Adipocyte (in vitro differentiated cells): ENCODE measurements at regions not wholly inside any gene's neighbourhood (a gene's known extent, or its start where the extent isn't known, plus 50 kb on each side); places are given as distances from the start of the nearest gene placed in this dataset.

Experiments used
- DNase-seq: peaks from one replicate; pipeline ENCODE4 v3.0.0-alpha.2; 2015; ENCODE audit warnings: low read depth
- H3K27me3 ChIP-seq: replicated peaks from 2 replicates; pipeline ENCODE4 v1.7.0; 2013; ENCODE audit warnings: mild to moderate bottlenecking, low read length, moderate library complexity; ENCODE audit not compliant: control insufficient read depth, insufficient read depth
- H3K36me3 ChIP-seq: 2 replicates; pipeline ENCODE4 v1.7.0; 2013; ENCODE audit warnings: low read length, mild to moderate bottlenecking, moderate library complexity; ENCODE audit not compliant: control insufficient read depth, insufficient read depth, severe bottlenecking
- H3K4me1 ChIP-seq: 2 replicates; pipeline ENCODE4 v1.7.0; 2013; ENCODE audit warnings: mild to moderate bottlenecking, low read length, moderate library complexity; ENCODE audit not compliant: control insufficient read depth, insufficient read depth
- H3K4me3 ChIP-seq: 2 replicates; pipeline ENCODE4 v1.7.0; 2013; ENCODE audit warnings: mild to moderate bottlenecking, low read length, moderate library complexity
- H3K9ac ChIP-seq: 2 replicates; pipeline ENCODE4 v1.7.0; 2013; ENCODE audit warnings: mild to moderate bottlenecking, low read length, moderate library complexity
- H3K9me3 ChIP-seq: 2 replicates; pipeline ENCODE4 v1.7.0; 2013; ENCODE audit warnings: mild to moderate bottlenecking, low read length, moderate library complexity; ENCODE audit not compliant: control insufficient read depth

- H3K4me1 ChIP-seq = no peaks in the 10 kb centered on the region
- H3K4me3 ChIP-seq = no peak overlapping the region
These were observed 210.8 kb upstream of the SOX9 start for GRCh38 chr17:71910002-71910401.

DNA sequence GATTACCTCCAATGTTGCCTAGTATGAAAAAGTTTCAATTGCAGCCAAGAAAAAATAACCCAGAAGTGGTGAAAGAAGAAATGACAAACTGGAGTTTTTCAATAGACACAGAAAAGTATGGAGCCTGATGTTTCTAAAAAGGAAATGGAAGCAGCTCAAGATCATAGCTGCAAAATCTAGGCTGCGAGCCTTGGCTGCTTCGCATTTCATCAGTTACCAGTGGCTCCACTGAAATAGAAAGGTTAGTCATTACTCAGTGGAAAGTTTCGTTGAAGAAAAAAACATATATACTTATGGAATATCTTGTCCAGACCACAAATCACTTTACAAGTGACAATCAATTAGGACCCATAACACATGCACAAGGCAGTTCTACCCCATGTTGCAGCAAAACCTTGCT, 206.8 kb upstream of the SOX9 start:
- no peaks in the 10 kb centered on the region for H3K27me3 ChIP-seq
- H3K9ac ChIP-seq = no peak overlapping the region
- no peak for DNase-seq
- no peaks in the 10 kb centered on the region for H3K9me3 ChIP-seq
- H3K36me3 ChIP-seq = no peaks in the 10 kb centered on the region
- H3K4me3 ChIP-seq = no peak overlapping the region
- peaks cover 15% of the 10 kb centered on the region for H3K4me1 ChIP-seq

More at GRCh38 chr17:71910002-71910401, 210.8 kb upstream of the SOX9 start:
- DNase-seq = no peak
- no peaks in the 10 kb centered on the region for H3K9me3 ChIP-seq
- no peak overlapping the region for H3K9ac ChIP-seq
- no peaks in the 10 kb centered on the region for H3K36me3 ChIP-seq
- H3K27me3 ChIP-seq = no peaks in the 10 kb centered on the region

- no peak for DNase-seq
- Histone ChIP-seq H3K9me3 (no peaks in the 10 kb centered on the region), H3K9ac (no peak overlapping the region), H3K36me3 (no peaks in the 10 kb centered on the region), H3K4me1 (peaks cover 19% of the 10 kb centered on the region), H3K27me3 (no peaks in the 10 kb centered on the region), H3K4me3 (no peak overlapping the region)
These were observed 206.0 kb upstream of the SOX9 start for GRCh38 chr17:71914812-71915211.

- Histone ChIP-seq H3K4me1 (peaks cover 19% of the 10 kb centered on the region), H3K9ac (peak overlapping the region; percentile 20), H3K4me3 (peak overlapping the region; percentile 9), H3K36me3 (no peaks in the 10 kb centered on the region), H3K9me3 (no peaks in the 10 kb centered on the region), H3K27me3 (no peaks in the 10 kb centered on the region)
- DNase-seq = no peak
These were observed 203.1 kb upstream of the SOX9 start for GRCh38 chr17:71917715-71918114.

DNA sequence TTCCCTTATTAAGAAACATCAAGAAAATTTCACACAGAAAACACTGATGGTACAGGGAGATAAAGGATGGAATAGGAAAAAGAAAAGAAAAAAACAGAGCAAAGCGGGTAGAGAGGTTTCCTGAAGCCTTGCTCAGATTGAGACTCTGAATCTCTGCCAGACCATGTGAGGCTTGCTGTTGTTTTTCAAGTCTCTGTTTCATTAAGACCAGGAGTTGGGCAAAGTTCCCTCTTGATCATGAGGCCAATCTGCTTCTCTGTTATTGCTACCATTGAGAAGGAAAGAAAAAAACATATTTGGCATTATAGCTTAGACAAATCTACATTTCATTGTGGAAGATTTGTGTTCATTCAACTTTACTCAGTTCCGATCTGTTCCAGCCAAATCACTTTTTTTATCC, 201.6 kb upstream of the SOX9 start:
- H3K9me3 ChIP-seq = no peaks in the 10 kb centered on the region
- no peak overlapping the region for H3K4me3 ChIP-seq
- H3K36me3 ChIP-seq = no peaks in the 10 kb centered on the region
- no peak overlapping the region for H3K9ac ChIP-seq
- peaks cover 19% of the 10 kb centered on the region for H3K4me1 ChIP-seq
- DNase-seq = peak; percentile 3
- H3K27me3 ChIP-seq = no peaks in the 10 kb centered on the region

DNA sequence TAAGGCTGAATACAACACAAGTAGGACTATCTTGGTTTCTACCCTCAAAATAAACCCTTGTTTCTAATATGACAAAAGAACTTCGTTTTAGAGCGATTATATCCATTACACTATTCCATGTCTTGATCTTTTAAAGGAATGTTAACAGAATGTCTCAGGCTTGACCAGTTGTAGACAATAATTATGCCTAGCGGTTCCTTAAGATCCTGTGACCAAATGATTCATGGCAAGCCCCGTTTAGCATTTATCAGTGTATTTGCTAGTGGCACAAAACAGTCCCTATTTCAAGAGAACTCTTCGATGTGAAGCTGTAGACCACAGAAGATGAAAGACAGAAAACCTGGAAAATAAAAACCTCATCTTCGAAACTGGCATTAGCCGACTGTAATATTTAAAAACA, 200.9 kb upstream of the SOX9 start:
- H3K9me3 ChIP-seq = no peaks in the 10 kb centered on the region
- no peaks in the 10 kb centered on the region for H3K27me3 ChIP-seq
- H3K36me3 ChIP-seq = no peaks in the 10 kb centered on the region
- H3K4me1 ChIP-seq = peaks cover 19% of the 10 kb centered on the region
- no peak for DNase-seq
- no peak overlapping the region for H3K4me3 ChIP-seq
- no peak overlapping the region for H3K9ac ChIP-seq

DNA sequence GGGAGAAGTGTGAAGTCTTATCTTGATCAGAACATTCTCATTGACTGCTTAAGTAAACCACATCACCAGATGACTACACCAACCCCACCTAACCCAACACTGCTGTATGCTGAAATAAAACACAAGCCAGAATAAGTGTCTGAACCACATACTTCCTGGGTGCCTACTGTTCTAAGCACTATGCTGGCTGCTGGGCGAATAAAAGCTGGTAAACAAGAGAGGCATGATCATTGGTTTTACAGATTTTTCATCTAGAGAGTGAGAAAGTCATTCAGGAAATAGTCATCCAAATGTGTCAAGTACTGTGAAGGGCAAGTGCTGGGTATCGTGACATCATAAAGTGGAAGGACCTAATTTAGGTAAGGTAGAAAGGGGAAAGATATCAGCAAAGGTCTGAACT, 199.0 kb upstream of the SOX9 start:
- no peak overlapping the region for H3K4me3 ChIP-seq
- H3K4me1 ChIP-seq = peaks cover 19% of the 10 kb centered on the region
- no peaks in the 10 kb centered on the region for H3K36me3 ChIP-seq
- DNase-seq = no peak
- H3K27me3 ChIP-seq = no peaks in the 10 kb centered on the region
- H3K9ac ChIP-seq = no peak overlapping the region
- no peaks in the 10 kb centered on the region for H3K9me3 ChIP-seq

- DNase-seq = peak; percentile 8
- H3K9me3 ChIP-seq = no peaks in the 10 kb centered on the region
- no peaks in the 10 kb centered on the region for H3K27me3 ChIP-seq
- H3K36me3 ChIP-seq = no peaks in the 10 kb centered on the region
- H3K4me1 ChIP-seq = peaks cover 14% of the 10 kb centered on the region
- H3K9ac ChIP-seq = no peak overlapping the region
- no peak overlapping the region for H3K4me3 ChIP-seq
These were observed 198.4 kb upstream of the SOX9 start for GRCh38 chr17:71922439-71922838.

- Histone ChIP-seq H3K4me3 (no peak overlapping the region), H3K4me1 (no peaks in the 10 kb centered on the region)
- DNase-seq = no peak
These were observed 193.9 kb upstream of the SOX9 start for GRCh38 chr17:71926746-71927398.

GRCh38 chr17:71933306-71933705, 187.5 kb upstream of the SOX9 start:
- H3K27me3 ChIP-seq = no peaks in the 10 kb centered on the region
- DNase-seq = no peak
- no peaks in the 10 kb centered on the region for H3K9me3 ChIP-seq
- no peak overlapping the region for H3K9ac ChIP-seq
- no peak overlapping the region for H3K4me3 ChIP-seq
- H3K36me3 ChIP-seq = no peaks in the 10 kb centered on the region
- no peaks in the 10 kb centered on the region for H3K4me1 ChIP-seq

More at GRCh38 chr17:71926746-71927398, 193.9 kb upstream of the SOX9 start:
- Histone ChIP-seq H3K36me3 (no peaks in the 10 kb centered on the region), H3K9ac (no peak overlapping the region), H3K9me3 (no peaks in the 10 kb centered on the region), H3K27me3 (no peaks in the 10 kb centered on the region)

- DNase-seq = no peak
- H3K36me3 ChIP-seq = no peaks in the 10 kb centered on the region
These were observed 186.3 kb upstream of the SOX9 start for GRCh38 chr17:71934520-71934919.

DNA sequence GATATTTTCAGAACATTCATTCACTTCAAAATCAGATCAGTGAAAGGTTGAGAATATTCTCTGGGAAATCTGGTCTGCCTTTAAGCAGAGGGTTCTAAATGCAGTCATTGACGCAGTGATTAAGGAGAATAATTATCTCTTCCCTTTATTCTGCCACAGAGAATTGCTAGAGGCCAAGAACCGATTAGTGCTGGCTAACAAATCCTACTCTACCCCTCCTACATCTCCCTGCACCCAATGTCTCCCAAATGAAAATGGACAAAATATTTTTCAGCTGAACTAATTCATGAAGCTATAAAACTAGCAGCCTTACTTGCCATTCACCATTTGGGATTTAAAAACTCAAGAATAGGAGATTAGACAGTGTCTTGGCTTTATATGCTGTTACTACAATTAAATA, 185.5 kb upstream of the SOX9 start:
- Histone ChIP-seq H3K4me1 (no peaks in the 10 kb centered on the region), H3K27me3 (no peaks in the 10 kb centered on the region), H3K36me3 (no peaks in the 10 kb centered on the region), H3K9me3 (no peaks in the 10 kb centered on the region), H3K4me3 (no peak overlapping the region), H3K9ac (no peak overlapping the region)
- DNase-seq = no peak

More at GRCh38 chr17:71934520-71934919, 186.3 kb upstream of the SOX9 start:
- H3K4me1 ChIP-seq = no peaks in the 10 kb centered on the region
- no peak overlapping the region for H3K9ac ChIP-seq
- no peaks in the 10 kb centered on the region for H3K9me3 ChIP-seq
- no peak overlapping the region for H3K4me3 ChIP-seq
- no peaks in the 10 kb centered on the region for H3K27me3 ChIP-seq
